ENCODE measurements at regions not wholly inside any gene's neighbourhood (a gene's known extent, or its start where the extent isn't known, plus 50 kb on each side); places are given as distances from the start of the nearest gene placed in this dataset.

- TF ChIP-seq CTCF (IDR thresholded peaks at IDR 0.05) (no peak), EZH2 (IDR thresholded peaks at IDR 0.05) (no peak)
Observed at GRCh38 chr2:57291209-57291608, 755.4 kb upstream of the VRK2 start.
